Lower leg skin (tissue), 4 donors: ENCODE measurements at regions not wholly inside any gene's neighbourhood (a gene's known extent, or its start where the extent isn't known, plus 50 kb on each side); places are given as distances from the start of the nearest gene placed in this dataset.

Source experiments
- DNase-seq, 2 donors: peaks; one replicate each; pipeline ENCODE4 v3.0.0-alpha.2; 2019; ENCODE audit warnings: low spot score in 2 of 2
- H3K4me3 ChIP-seq: fragments of 200-600 bp; sonication (generic); 2 replicates; pipeline ENCODE4 v1.5.1; 2017; ENCODE audit warnings: mild to moderate bottlenecking, low read depth; ENCODE audit not compliant: poor library complexity, severe bottlenecking
- CTCF ChIP-seq, 3 donors: fragments of 450-650 bp; IDR thresholded peaks; one replicate each; pipeline ENCODE4 v1.5.1; 2016; ENCODE audit warnings: antibody characterized with exemption in 3 of 3, mild to moderate bottlenecking in 3 of 3, moderate library complexity in 2 of 3
- POLR2A ChIP-seq, 2 donors: fragments of 450-650 bp; IDR thresholded peaks; one replicate each; pipeline ENCODE4 v1.6.1; 2016 to 2017; ENCODE audit warnings: antibody characterized with exemption in 2 of 2, mild to moderate bottlenecking in 1 of 2, moderate library complexity in 1 of 2
- WGBS, 2 donors: methylation state at CpG; one replicate each; pipeline ENCODE4 v1.1.5; 2018; 5-methylcytosine and 5-hydroxymethylcytosine counted together
- intact Hi-C: fragments of 100-400 bp; cut with DNase I; formaldehyde crosslinking; loops from one replicate; pipeline ENCODE4 v1.15.0; 2023; ENCODE audit warnings: low total_unique reads

GRCh38 chr3:43995547-43996378 is 245.9 kb upstream of the TOPAZ1 start:
- 1 to 3% methylated on average over 43 to 58 of the region's 58 CpGs for WGBS, 2 donors
- no peak for TF ChIP-seq POLR2A (IDR thresholded peaks at IDR 0.05)
- no peak for TF ChIP-seq CTCF (IDR thresholded peaks at IDR 0.05)
- DNase-seq: no peak
- intact Hi-C loops: no loop called here
- H3K4me3 ChIP-seq: no peak overlapping the region

- H3K4me3 ChIP-seq: no peak overlapping the region
- WGBS, 2 donors: 0 to 1% methylated on average over 68 to 70 of the region's 71 CpGs
- intact Hi-C loops: no loop called here
- DNase-seq: peak in 1 of 2 donors; percentile 83
- no peak for TF ChIP-seq CTCF (IDR thresholded peaks at IDR 0.05)
- no peak for TF ChIP-seq POLR2A (IDR thresholded peaks at IDR 0.05)
Measured at GRCh38 chr3:43996379-43997301, 245.0 kb upstream of the TOPAZ1 start.

GRCh38 chr3:43997316-43997715 is 244.4 kb upstream of the TOPAZ1 start:
- 3 to 5% methylated on average over 12 of the region's 12 CpGs for WGBS, 2 donors
- DNase-seq: no peak
- no peak for TF ChIP-seq CTCF (IDR thresholded peaks at IDR 0.05)
- no peak overlapping the region for H3K4me3 ChIP-seq
- intact Hi-C loops: no loop called here

GRCh38 chr3:43997788-43998369 is 243.8 kb upstream of the TOPAZ1 start:
- TF ChIP-seq CTCF (IDR thresholded peaks at IDR 0.05) (no peak), POLR2A (IDR thresholded peaks at IDR 0.05) (no peak)
- H3K4me3 ChIP-seq: no peak overlapping the region
- WGBS, 2 donors: 6 to 11% methylated on average over 33 of the region's 33 CpGs
- DNase-seq: peak in 1 of 2 donors; percentile 81
- intact Hi-C loops: no loop called here

- intact Hi-C loops: no loop called here
- no peak for TF ChIP-seq CTCF (IDR thresholded peaks at IDR 0.05)
- TF ChIP-seq POLR2A (IDR thresholded peaks at IDR 0.05): no peak
- 1% methylated on average over 18 to 24 of the region's 25 CpGs for WGBS, 2 donors
- H3K4me3 ChIP-seq: peak overlapping the region; percentile 19
- DNase-seq: peak in 1 of 2 donors; percentile 84
Measured at GRCh38 chr3:43998370-43998835, 243.3 kb upstream of the TOPAZ1 start.
